Peyer's patch (tissue), 4 donors: ENCODE measurements at regions not wholly inside any gene's neighbourhood (a gene's known extent, or its start where the extent isn't known, plus 50 kb on each side); places are given as distances from the start of the nearest gene placed in this dataset.

Source experiments
- CTCF ChIP-seq, 6 experiments: fragments of 450-650 bp in 4 of 6; fragments of 200-600 bp in 2 of 6; sonication (generic) in 1 of 6; IDR thresholded peaks; one replicate each; pipeline ENCODE4 v1.5.1; 2017 to 2019; ENCODE audit warnings: antibody characterized with exemption in 6 of 6, mild to moderate bottlenecking in 3 of 6, moderate library complexity in 1 of 6
- POLR2A ChIP-seq, 2 donors: fragments of 450-650 bp; IDR thresholded peaks; one replicate each; pipeline ENCODE4 v1.5.1; 2017; ENCODE audit warnings: antibody characterized with exemption in 2 of 2, mild to moderate bottlenecking in 2 of 2, moderate library complexity in 2 of 2

DNA sequence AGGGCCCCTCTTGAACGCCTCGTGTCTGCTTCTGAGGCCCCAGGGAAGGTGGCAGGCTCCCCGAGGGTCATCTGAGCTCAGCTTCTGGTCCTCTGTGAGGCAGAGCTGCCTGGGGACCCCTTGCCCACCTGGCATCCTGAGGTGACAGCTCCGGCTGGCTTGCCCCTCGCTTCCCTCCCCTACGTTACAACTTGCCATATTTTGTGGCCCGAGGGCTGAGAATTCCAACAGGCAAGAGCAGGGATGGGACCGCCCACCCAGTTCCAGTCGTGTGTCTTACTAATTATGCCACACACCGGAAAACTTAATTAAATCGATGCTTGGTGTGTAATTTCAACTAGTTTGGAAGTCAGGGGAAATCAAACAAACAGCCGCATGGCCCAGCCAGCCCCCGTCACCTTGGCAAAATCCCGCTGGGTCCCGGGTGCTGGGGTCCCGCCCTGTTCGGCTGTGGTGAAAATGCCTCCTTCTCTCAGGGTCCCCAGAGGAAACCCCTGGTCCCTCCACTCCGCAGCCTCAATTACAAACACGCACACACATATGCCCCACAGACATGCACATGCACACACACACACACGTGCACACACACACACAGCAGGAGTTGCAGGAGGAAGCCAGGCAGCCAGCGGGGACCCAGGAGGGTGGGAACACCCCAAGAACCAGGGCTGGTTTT is 221.0 kb upstream of the IER5L start:
- TF ChIP-seq CTCF (IDR thresholded peaks at IDR 0.05) (no peak), POLR2A (IDR thresholded peaks at IDR 0.05) (no peak)
